Germinal center (tissue), 1 donor: ENCODE measurements at regions not wholly inside any gene's neighbourhood (a gene's known extent, or its start where the extent isn't known, plus 50 kb on each side); places are given as distances from the start of the nearest gene placed in this dataset.

ENCODE experiments used
- DNase-seq: peaks from one replicate; pipeline ENCODE4 v3.0.0; 2012; ENCODE audit warnings: mixed read lengths, low spot score

DNA sequence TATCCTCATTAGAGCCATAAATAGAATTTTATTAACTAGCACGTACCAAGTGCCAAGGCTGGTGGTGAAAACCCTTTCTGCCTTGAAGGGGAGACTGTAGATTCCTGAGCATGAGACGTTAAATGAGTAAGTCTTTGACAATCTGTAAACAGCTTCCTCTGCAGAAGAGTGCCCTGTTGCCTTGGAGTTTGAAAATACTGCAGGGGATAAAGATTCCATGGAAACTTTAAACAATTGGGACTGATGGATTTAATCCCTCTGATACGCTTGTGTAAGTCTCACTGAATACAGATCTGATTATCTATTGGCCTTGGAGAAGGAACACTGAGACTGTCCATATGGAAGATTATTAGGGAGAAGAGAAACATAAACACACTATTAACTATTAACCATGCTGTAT, 1053.4 kb upstream of the RBFOX1 start:
- no peak for DNase-seq

DNA sequence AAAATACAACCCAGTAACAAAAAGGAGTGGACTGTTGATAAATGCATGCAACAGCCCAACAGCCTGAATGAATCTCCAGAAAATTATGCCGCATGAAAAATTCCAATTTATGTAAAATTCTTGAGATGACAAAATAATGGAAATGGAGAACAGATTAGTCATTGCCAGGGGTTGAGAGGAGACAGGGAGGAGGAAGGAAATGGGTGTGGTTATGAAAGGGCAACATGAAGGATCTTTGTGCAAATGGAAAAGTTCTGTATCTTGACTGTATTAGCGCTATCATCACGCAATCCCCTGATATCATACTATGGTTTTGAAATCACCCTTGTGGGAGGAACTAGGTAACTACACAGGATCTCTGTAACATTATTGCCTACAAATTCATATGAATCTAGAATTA, 1058.3 kb upstream of the RBFOX1 start:
- no peak for DNase-seq

DNA sequence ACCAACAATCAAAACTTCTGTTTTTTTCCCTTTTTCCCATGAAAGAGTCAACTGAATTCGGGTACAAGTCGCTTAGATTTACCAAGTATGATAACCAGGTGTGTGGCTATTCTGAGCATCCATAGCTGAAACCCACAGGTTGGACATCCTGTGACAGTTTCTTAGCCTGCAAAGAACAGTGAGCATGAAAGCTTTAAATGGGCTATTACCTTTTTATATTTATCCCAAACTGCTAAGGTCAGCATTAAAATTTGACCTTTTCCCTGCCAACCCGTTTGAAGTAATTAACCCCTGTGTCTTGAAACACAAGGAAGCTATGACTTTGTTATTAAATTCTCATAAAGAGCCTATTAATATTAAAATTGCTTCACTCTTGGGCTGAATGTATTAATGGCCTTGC, 1065.0 kb upstream of the RBFOX1 start:
- DNase-seq = no peak

DNA sequence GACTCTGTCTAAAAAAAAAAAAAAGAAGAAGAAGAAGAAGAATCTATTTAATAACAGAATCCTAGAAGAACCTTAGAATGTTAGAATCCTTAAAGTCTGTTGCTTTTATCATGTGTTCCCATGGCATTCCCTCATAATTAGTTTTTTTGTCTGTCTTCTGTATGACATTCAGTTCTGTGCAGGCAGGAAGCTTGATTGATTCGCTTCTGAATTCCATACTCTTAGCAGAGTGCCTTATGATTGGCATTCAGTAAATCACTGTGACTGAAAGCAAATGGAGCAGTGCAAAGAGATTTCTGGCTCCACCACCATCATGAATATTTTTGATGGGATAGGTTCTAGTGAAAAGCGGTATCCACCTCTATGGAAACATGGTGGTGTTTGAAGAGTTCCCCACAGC, 1065.9 kb upstream of the RBFOX1 start:
- no peak for DNase-seq

DNA sequence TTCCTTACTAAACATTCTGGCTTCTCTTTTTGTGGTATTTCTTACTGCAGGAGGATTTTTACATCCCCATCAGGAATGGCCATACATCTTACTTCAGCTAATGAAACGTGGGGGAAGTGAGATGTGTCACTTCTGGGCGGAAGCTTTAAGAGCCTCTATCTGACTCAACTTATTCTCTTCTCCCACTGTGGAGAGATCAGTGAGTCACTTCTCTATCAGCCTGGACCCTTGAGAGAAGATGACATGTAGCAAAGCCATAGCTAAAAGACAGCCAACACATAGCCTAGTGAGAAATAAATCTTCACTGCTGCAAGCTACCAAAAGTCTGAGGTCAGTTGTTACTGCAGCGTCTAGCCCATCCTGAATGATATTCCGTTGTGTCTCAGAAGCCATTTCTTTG, 1066.7 kb upstream of the RBFOX1 start:
- DNase-seq = no peak

DNA sequence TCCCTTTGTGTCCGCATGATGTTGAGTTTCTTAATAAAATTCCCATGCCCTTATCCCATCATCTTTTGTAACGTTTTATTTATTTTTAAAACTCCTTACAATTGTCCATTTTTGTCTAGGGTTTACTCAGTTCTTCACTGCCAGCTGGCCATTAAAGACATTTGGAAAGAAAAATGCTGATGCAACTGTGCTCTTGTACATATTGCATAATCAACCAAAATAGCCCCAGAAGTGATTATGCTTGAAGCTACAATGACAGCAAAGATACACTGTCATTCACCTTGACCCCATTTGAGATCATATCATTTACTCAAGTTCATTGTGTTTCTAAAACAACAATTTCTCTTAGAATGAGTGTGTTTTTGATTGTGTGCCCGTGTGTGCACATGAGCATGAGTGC, 1074.6 kb upstream of the RBFOX1 start:
- DNase-seq = no peak

DNA sequence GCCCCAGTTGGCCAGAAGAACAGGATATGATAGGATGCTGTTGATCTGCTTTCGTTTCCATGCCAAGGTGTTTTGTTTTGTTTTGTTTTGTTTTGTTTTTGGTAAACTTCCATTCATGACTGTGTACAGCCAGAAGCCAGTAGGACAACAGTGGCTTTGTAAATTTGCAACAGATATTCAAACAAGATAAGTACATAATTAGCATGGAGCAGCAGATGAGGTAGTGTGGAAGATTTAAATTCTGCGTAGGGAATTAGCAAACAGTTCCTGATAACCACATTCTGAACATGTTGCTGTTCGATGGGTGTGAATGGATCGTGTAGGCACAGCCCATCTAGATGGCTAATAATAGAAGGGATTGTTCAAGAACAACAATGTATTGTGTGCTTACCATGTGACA, 1080.1 kb upstream of the RBFOX1 start:
- DNase-seq = no peak

DNA sequence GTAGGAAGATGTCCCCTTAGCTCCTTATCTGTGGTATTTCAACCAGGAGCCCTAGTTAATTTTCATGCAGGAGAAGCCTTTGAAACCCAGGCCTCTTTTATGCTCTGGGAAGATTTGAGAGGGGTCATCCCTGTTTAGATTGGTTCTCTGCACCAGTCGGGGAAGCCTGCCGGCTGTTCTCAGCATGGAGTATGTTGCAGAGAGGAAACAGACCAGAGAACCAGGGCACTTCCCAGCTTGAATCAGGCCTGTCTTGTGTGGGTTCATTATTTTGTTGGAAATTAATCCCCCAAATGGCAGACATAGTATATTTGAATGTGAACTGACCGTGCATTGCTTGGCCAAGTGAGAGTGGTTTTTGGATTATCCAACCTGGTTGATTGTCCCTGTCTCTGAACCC, 1082.1 kb upstream of the RBFOX1 start:
- DNase-seq = no peak

DNA sequence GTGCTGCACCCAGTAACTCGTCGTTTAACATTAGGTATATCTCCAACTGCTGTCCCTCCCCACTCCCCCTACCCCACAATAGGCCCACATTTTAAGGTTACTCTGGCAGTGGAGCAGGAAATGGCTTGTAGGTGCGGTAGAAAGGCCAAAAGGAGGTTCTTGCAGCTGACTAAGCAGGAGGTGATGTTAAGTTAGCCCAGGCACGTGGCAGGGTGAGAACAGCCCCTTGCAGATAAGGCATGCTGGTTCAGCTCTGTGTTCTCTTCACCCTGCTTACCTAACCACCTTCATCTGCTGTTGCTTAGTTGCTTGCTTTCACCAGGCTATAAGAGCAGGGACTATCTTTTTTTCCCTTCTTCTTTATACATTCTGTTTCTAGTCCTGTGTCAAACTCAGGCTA, 1082.8 kb upstream of the RBFOX1 start:
- no peak for DNase-seq

DNA sequence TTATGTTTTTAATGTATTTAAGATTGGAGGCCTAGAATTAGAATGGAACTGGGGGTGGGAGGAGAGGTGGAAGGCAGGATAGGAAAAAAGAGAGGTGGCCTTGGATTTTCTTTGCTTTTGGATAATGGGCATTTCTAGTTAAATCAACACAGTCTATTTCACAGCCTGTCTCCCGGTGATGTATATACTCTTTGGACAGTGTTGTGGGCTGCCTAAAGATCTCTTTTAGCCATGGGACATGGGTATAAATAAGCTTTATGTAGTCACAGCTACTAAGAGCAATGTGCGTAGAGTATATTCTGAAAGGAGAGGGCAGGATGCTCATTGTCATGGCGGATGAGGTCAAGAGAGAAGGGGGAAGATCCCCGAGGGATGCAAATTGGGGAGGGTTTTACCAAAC, 1084.4 kb upstream of the RBFOX1 start:
- no peak for DNase-seq

DNA sequence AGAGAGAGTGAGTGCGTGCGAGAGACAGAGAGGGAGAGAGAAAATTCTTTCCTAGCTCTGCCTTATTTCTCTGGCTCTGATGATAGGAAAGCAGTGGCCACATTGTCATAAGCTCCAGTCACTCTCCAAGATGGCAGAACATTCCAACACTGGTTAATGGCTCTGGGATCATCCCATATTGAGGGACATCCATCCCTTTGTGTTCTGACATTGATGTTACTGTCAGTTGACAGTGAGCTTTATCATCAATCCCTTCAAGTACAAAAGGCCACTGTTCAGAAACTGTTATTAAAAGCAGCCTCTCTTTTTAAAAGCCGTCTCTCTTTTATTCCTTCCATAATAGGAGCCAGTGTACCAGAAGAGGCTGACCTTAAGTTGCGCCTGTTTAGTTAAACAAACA, 1084.9 kb upstream of the RBFOX1 start:
- no peak for DNase-seq

DNA sequence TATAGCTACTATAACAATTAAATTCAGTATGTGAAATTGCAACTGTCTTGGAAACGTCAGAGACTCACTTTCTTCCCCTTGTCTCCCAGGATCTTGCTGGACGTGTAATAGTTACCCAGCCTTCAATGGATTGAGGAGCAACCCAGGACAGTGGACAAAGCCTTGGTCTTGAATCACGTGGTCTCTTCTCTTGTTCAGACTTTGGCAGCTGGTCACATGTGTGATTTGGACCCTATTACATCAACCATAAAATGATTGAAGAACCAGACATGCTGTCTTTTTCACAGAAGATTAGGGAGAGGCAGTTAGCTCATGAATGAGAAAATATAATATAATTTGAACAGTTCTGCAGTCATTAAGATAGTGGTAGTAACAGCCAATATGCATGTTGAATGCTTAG, 1085.5 kb upstream of the RBFOX1 start:
- no peak for DNase-seq

DNA sequence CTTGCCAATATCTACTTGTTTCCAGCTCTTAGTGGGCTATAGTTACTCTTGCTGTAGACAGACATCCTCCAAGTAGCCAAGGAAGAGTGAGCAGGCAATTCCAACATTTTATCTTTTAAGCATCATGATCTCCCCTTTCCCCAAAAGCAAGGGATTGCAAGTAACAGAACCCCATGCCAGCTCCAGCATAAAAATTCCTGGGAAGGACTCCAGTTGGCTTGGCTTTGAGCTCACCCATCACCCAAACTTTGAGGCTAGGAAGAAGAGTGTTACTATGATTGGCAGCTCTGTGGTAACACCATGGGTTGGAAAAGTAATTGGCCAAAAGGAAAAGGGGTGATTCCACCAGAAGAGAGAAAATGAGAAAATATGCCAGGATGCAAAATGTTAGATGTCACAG, 1086.4 kb upstream of the RBFOX1 start:
- no peak for DNase-seq

DNA sequence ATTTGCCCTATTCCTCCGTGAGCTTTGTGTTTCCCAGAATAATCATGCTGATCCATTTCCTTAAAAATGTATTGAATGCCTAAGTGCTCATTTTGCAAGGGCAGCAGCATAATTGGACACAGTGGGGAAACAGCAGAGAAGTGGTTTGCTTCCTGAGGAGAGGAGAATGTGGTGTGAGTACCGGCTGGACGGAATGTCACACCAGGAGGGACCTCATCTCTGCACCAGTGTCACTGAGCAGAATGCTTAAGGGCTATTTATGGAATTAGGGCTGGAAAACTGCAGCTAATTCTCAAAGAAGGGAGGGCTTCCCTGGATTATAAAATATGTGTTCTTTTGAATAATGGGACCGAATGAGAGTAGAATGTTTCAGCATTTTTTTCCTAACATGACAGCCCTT, 1100.6 kb upstream of the RBFOX1 start:
- DNase-seq = no peak

DNA sequence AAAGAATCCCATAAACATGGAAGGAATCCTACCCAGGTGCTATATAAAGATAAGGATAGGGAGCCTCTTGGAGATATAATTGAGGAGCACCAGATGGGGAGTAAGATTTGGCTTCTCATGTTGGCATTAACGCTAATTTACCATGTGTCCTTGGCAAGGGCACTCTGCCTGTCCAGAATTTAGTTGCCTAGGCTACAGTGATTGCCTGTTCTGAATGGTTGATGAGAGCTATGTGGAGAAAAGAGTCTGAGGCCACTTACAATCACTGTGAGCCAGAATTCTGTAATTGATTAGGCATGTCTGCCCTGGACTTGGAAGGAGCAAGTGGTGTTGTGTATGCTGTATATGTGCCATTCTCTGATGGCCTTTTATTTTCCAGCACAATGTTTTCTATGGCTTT, 1101.2 kb upstream of the RBFOX1 start:
- DNase-seq = no peak

DNA sequence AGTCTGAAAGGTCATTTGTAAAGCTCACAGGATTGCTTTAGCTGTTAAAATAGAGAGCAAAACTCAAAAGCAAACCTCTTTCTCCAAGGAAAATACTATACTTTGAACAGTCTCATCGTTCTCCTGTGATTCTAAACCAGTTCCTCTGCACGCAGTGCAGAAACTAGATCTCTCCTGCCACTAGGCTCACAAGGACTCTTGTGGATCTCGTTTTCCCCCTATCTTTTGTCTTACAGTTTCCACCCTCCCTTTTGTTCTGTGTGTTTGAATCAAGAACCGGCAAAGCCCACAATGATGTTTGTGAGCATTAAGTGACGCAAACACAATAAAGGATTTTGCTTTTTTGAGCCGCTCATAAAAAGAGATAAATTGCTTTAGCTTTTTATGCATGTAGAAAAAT, 1103.5 kb upstream of the RBFOX1 start:
- DNase-seq = no peak

DNA sequence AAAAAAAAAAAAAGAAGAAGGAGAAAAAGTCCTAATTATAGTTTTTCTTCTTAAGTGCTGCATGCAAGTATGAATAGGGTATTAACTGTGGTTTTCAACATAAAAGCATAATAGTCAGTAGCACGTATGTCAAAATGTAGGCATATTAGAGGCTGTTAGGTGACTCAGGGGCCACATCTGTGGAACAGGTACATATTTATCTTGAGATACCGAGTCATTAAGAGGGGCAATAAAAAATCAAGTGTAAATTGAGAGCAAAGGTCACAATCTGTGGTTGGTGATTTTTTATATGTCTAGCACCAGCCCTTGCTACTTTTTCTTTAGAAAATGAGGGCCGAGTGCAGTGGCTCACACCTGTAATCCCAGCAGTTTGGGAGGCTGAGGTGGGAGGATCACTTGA, 1113.8 kb upstream of the RBFOX1 start:
- no peak for DNase-seq

DNA sequence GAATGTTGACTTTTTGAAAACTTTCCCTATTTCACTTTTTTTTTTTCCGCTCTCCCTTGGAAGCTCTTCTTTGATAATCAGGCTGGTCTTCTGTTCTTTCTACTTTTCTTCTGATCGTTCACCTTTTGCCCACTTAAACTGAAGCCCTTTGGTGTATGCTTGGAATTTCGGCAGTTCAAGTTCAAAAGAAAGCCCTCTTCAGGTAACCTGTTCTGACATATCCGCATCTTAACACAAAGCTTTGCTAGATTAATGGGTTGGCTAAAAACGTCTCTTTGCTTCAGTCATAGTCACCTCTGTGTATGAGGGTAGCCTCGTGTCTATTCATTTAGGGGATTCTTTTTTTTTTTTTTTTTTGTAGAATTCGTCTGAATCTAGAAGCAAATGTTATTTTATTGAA, 1115.8 kb upstream of the RBFOX1 start:
- DNase-seq = no peak

DNA sequence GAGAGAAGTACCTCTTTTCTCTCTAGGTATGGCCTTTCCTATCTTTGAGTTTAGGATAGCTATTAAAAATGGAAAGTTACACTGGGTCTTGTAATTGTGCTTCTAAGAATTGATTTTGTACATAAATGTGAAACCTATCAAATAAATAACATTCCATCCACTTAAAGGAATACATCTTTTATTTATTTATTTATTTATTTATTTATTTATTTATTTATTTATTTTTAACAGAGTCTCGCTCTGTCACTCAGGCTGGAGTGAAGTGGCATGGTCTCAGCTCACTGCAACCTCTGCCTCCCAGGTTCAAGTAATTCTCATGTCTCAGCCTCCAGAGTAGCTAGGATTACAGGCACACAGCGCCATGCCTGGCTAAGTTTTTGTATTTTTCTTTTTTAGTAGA, 1114.0 kb upstream of the EEF2KMT start:
- no peak for DNase-seq

DNA sequence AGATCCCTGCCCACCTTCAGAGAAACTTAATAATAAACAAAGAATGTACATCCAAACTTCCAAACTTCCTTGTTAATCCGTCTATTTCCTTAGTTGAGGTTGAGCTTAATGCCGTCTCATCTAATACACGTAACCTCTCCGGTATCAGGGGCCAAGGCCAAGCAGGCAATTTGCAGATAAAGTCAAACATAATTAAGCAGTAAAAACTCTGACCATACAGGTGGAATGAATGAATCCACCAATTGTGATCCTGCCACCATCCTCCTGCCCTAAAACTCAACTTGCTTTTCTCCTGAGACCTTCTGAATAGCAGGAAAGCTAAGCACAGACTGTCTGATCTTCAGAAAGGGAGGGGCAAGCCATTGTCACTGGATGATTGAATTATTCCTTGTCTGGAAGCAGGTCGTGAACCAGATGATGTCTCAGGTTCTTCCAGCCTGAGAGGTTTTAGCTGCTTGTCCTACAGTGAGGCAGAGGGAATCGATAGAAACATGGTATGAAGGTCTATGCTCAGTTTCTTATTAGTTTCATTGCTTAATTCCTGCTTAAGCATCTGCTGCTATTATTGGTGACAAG, 1111.8 kb upstream of the EEF2KMT start:
- no peak for DNase-seq

DNA sequence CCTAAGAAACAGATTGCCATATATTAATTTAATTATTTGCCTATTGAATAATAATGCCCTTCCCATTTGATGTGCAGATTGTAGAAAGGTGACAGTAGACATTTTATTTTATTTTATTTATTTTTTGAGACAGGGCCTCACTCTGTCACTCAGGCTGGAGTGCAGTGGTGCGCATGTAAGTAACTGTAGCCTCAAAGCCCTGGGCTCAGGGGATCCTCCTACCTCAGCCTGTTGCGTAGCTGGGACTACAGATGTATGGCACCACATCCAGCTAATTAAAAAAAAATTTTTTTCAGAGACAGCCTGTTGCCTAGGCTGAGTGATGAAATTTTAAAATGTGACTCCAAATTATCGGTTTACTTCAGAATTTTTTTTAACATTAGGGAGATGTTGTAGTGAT, 1110.0 kb upstream of the EEF2KMT start:
- DNase-seq = no peak

DNA sequence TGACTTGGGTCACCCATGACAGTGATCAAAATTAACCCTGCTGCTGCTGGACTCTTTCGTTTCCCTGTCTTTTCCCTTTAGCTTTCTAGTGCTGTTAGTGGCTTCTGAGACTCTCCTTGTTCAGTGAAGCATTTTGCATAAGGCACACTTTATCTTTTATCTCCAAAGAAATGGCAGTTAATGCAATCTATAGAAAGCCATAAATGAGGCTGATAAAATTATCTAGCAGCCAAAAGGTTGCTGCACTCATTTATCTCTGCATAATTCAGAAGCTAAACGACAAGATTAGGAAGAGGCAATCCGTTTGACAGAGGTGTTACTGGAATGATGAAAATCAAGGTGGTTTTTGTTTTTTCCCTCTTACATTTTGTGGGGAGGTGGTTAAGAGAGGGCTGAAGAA, 1109.5 kb upstream of the EEF2KMT start:
- no peak for DNase-seq

DNA sequence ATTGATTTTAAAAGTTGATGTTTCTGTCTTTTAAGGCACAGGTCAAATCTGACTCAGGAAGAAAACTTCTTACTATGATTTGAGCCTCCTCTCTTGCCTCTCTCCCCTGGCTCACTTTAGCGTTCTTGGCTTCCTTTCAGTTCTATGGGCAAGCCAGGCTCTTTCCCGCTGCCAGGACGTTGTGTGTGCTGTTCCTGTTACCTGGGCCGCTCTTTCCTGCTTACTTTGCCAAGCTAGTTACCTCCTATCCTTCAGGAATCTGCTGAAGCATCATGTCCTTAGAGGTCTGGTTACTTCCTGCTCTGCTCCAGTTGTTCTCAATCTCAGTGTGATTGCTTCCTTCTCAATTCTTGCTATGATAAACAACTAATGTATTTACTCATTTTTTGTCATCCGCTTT, 1108.5 kb upstream of the EEF2KMT start:
- no peak for DNase-seq

DNA sequence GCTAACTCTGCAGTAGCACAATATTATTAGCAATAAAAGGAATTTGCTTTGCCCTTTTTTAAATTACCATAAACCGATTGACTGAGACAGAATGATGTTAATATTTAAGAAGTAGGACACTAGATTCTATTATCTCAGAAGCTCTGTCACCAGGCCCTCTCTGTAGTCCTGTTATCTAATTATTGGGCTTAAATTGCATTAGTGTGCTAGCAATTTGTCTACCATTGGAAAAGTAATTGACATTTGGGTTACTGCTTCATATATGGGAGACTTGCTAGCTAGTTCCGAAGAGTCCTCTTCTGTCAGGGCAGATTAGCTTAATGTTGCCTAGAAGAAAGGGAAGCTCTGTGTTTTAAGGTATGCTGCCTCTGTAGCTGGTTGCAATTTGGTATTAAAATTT, 1107.3 kb upstream of the EEF2KMT start:
- no peak for DNase-seq

DNA sequence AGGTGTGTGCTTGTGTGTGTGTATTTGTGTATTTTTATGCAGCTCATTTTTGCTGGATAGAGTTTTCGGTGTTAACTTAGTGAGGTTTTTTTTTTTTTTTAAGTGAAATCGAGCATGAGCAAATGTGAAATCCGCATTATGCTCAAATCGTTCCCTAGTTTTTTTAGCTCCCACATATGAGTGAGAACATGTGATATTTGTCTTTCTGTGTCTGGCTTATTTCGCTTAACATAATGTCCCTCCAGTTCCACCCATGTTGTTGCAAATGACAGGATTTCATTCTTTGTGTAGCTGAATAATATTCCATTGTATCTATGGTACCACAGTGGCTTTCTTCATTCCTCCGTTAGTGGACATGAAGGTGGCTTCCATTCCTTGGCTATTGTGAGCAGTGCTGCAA, 1103.3 kb upstream of the EEF2KMT start:
- DNase-seq = no peak
